H9 (cell line): ENCODE measurements at regions not wholly inside any gene's neighbourhood (a gene's known extent, or its start where the extent isn't known, plus 50 kb on each side); places are given as distances from the start of the nearest gene placed in this dataset.

Source experiments
- DNase-seq: peaks from one replicate; pipeline ENCODE4 v3.0.0-alpha.2; 2017
- H2AFZ ChIP-seq: one replicate; pipeline ENCODE4 v1.6.1; 2013; ENCODE audit warnings: mild to moderate bottlenecking, low read length, control low read depth, moderate library complexity
- H2AK5ac ChIP-seq: 2 replicates; pipeline ENCODE4 v1.6.1; 2013; ENCODE audit warnings: low read length, control low read depth, mixed read lengths; ENCODE audit not compliant: insufficient read length
- H2BK120ac ChIP-seq: one replicate; pipeline ENCODE4 v1.6.1; 2013; ENCODE audit warnings: low read depth, mild to moderate bottlenecking, low read length, control low read depth, inconsistent platforms; ENCODE audit not compliant: poor library complexity, severe bottlenecking
- H2BK12ac ChIP-seq: 2 replicates; pipeline ENCODE4 v1.6.1; 2013; ENCODE audit warnings: low read length, control low read depth, mixed read lengths, low read depth; ENCODE audit not compliant: insufficient read length
- H2BK15ac ChIP-seq: 2 replicates; pipeline ENCODE4 v1.6.1; 2013; ENCODE audit warnings: low read depth, low read length, control low read depth
- H2BK20ac ChIP-seq: one replicate; pipeline ENCODE4 v1.6.1; 2013; ENCODE audit warnings: low read depth, mild to moderate bottlenecking, low read length, control low read depth, inconsistent platforms; ENCODE audit not compliant: poor library complexity, severe bottlenecking
- H2BK5ac ChIP-seq: 2 replicates; pipeline ENCODE4 v1.6.1; 2013; ENCODE audit warnings: low read length, control low read depth, mixed read lengths; ENCODE audit not compliant: insufficient read length
- H3K14ac ChIP-seq: 2 replicates; pipeline ENCODE4 v1.6.1; 2013; ENCODE audit warnings: low read length, control low read depth; ENCODE audit not compliant: insufficient read depth
- H3K18ac ChIP-seq: 2 replicates; pipeline ENCODE4 v1.6.1; 2013; ENCODE audit warnings: low read depth, mild to moderate bottlenecking, mixed read lengths, low read length, control low read depth; ENCODE audit not compliant: insufficient read length
- H3K23ac ChIP-seq: 2 replicates; pipeline ENCODE4 v1.6.1; 2013; ENCODE audit warnings: low read length, control low read depth, mixed read lengths, low read depth; ENCODE audit not compliant: insufficient read length
- H3K23me2 ChIP-seq: 2 replicates; pipeline ENCODE4 v1.6.1; 2013; ENCODE audit warnings: low read depth, mild to moderate bottlenecking, mixed read lengths, low read length, control low read depth; ENCODE audit not compliant: insufficient read length, poor library complexity, severe bottlenecking
- H3K27ac ChIP-seq: 2 replicates; pipeline ENCODE4 v1.5.1; 2013; ENCODE audit warnings: low read length, control low read depth, mixed read lengths, low read depth; ENCODE audit not compliant: insufficient read length
- H3K27me3 ChIP-seq: 2 replicates; pipeline ENCODE4 v1.6.1; 2013; ENCODE audit warnings: low read length, control low read depth, inconsistent platforms; ENCODE audit not compliant: insufficient read depth
- H3K4ac ChIP-seq: 2 replicates; pipeline ENCODE4 v1.6.1; 2013; ENCODE audit warnings: low read depth, mild to moderate bottlenecking, control low read depth, inconsistent platforms, low read length, moderate library complexity
- H3K4me1 ChIP-seq: 2 replicates; pipeline ENCODE4 v1.6.1; 2013; ENCODE audit warnings: low read length, control low read depth, inconsistent platforms; ENCODE audit not compliant: insufficient read depth
- H3K4me2 ChIP-seq: 2 replicates; pipeline ENCODE4 v1.6.1; 2013; ENCODE audit warnings: low read length, control low read depth, mixed read lengths; ENCODE audit not compliant: insufficient read length, insufficient read depth
- H3K56ac ChIP-seq: 2 replicates; pipeline ENCODE4 v1.6.1; 2013; ENCODE audit warnings: low read depth, mild to moderate bottlenecking, mixed read lengths, low read length, control low read depth; ENCODE audit not compliant: insufficient read length
- H3K79me1 ChIP-seq: 2 replicates; pipeline ENCODE4 v1.6.1; 2013; ENCODE audit warnings: low read depth, mild to moderate bottlenecking, moderate library complexity, low read length, control low read depth, inconsistent platforms; ENCODE audit not compliant: insufficient read depth, poor library complexity, severe bottlenecking
- H3K79me2 ChIP-seq: 2 replicates; pipeline ENCODE4 v1.6.1; 2013; ENCODE audit warnings: low read length, control low read depth, inconsistent platforms; ENCODE audit not compliant: insufficient read depth
- H3K9ac ChIP-seq: 2 replicates; pipeline ENCODE4 v1.6.1; 2013; ENCODE audit warnings: low read length, control low read depth, mixed read lengths; ENCODE audit not compliant: insufficient read length; ENCODE audit errors: extremely low read depth
- H3K9me3 ChIP-seq: one replicate; pipeline ENCODE4 v1.6.1; 2013; ENCODE audit warnings: low read depth, low read length, inconsistent platforms; ENCODE audit not compliant: control insufficient read depth
- H3T11ph ChIP-seq: one replicate; pipeline ENCODE4 v1.6.1; 2013; ENCODE audit warnings: mild to moderate bottlenecking, low read length, control low read depth, inconsistent platforms
- H4K20me1 ChIP-seq: one replicate; pipeline ENCODE4 v1.6.1; 2013; ENCODE audit not compliant: control insufficient read depth, insufficient read length, insufficient read depth
- H4K5ac ChIP-seq: 2 replicates; pipeline ENCODE4 v1.6.1; 2013; ENCODE audit warnings: low read depth, mild to moderate bottlenecking, mixed read lengths, low read length, control low read depth; ENCODE audit not compliant: insufficient read length
- H4K8ac ChIP-seq: replicated peaks from 2 replicates; pipeline ENCODE4 v1.6.1; 2013; ENCODE audit warnings: low read length, control low read depth, mixed read lengths, low read depth; ENCODE audit not compliant: insufficient read length
- H4K91ac ChIP-seq: 2 replicates; pipeline ENCODE4 v1.6.1; 2013; ENCODE audit warnings: low read depth, mild to moderate bottlenecking, moderate library complexity, mixed read lengths, low read length, control low read depth; ENCODE audit not compliant: insufficient read length
- H3K27ac Mint-ChIP-seq, 3 experiments: 2 replicates in 2 of 3; 3 replicates in 1 of 3; pipeline ENCODE4 v1.8.0; 2020 to 2021; ENCODE audit warnings: mixed read lengths in 3 of 3, mild to moderate bottlenecking in 1 of 3, moderate library complexity in 1 of 3
- H3K27me3 Mint-ChIP-seq: 2 replicates; pipeline ENCODE4 v1.8.0; 2021; ENCODE audit warnings: low read depth, mild to moderate bottlenecking, moderate library complexity, mixed read lengths
- H3K36me3 Mint-ChIP-seq, 3 experiments: 2 replicates in 2 of 3; 3 replicates in 1 of 3; pipeline ENCODE4 v1.8.0; 2020 to 2021; ENCODE audit warnings: low read depth in 3 of 3, mixed read lengths in 3 of 3; ENCODE audit not compliant: insufficient read depth in 1 of 3
- H3K4me1 Mint-ChIP-seq, 2 experiments: 2 replicates each; pipeline ENCODE4 v1.8.0; 2020; ENCODE audit warnings: mixed read lengths in 2 of 2
- H3K4me3 Mint-ChIP-seq, 2 experiments: 2 replicates in 1 of 2; 3 replicates in 1 of 2; pipeline ENCODE4 v1.8.0; 2020 to 2021; ENCODE audit warnings: mild to moderate bottlenecking in 2 of 2, mixed read lengths in 2 of 2, moderate library complexity in 1 of 2
- H3K9me3 Mint-ChIP-seq, 2 experiments: 2 replicates in 1 of 2; 3 replicates in 1 of 2; pipeline ENCODE4 v1.8.0; 2020; ENCODE audit warnings: mild to moderate bottlenecking in 2 of 2, mixed read lengths in 2 of 2, moderate library complexity in 1 of 2
- CTCF ChIP-seq: fragments of 200-600 bp; sonication (generic); conservative IDR thresholded peaks from 3 replicates; pipeline ENCODE4 v1.8.0; 2021; ENCODE audit warnings: antibody characterized with exemption, mild to moderate bottlenecking
- WGBS: extraction: QIAGEN DNeasy Blood & Tissue Kit; methylation state at CpG from one replicate; pipeline ENCODE4 v1.1.7; 2013; ENCODE audit warnings: missing lambda C conversion rate, low lambda C conversion rate, mixed read lengths; ENCODE audit not compliant: insufficient read length; ENCODE audit errors: extremely low coverage; 5-methylcytosine and 5-hydroxymethylcytosine counted together

GRCh38 chr10:27607591-27607990 is 103.5 kb downstream of the RAB18 start:
- Histone ChIP-seq H3K79me1 (no peaks in the 10 kb centered on the region), H2BK15ac (no peak overlapping the region), H3K56ac (no peak overlapping the region), H2BK12ac (no peak overlapping the region), H3K23ac (no peak overlapping the region), H3K4ac (no peak overlapping the region), H3T11ph (no peak overlapping the region), H2AFZ (no peak overlapping the region), H3K14ac (no peak overlapping the region), H2AK5ac (no peak overlapping the region), H2BK120ac (no peak overlapping the region), H3K27ac (no peak overlapping the region), H4K8ac (no peak overlapping the region), H3K4me1 (no peaks in the 10 kb centered on the region), H3K23me2 (no peaks in the 10 kb centered on the region), H3K4me2 (no peak overlapping the region), H3K27me3 (no peaks in the 10 kb centered on the region), H2BK5ac (no peak overlapping the region), H4K20me1 (no peaks in the 10 kb centered on the region), H4K5ac (no peak overlapping the region), H3K18ac (no peak overlapping the region), H4K91ac (no peak overlapping the region), H3K9me3 (no peaks in the 10 kb centered on the region), H3K79me2 (no peaks in the 10 kb centered on the region), H3K9ac (no peak overlapping the region), H2BK20ac (no peak overlapping the region)
- Mint-ChIP-seq H3K27me3 (no peaks in the 10 kb centered on the region), H3K4me3 (no peak overlapping the region), H3K9me3 (no peaks in the 10 kb centered on the region; a peak in 1 of 5 replicates), H3K27ac (no peak overlapping the region), H3K4me1 (peaks cover 0 to 3% of the 10 kb centered on the region in 2 experiments; a peak in 1 of 4 replicates), H3K36me3 (no peaks in the 10 kb centered on the region)
- no CpG with 5 or more reads among the region's 6 CpGs for WGBS
- DNase-seq: no peak
- TF ChIP-seq CTCF: no peak
